Endothelial cell of umbilical vein (primary cell): ENCODE measurements at regions not wholly inside any gene's neighbourhood (a gene's known extent, or its start where the extent isn't known, plus 50 kb on each side); places are given as distances from the start of the nearest gene placed in this dataset.

Experiments
- CTCF ChIP-seq, 2 donors: IDR thresholded peaks; 1 replicate in 1 of 2; 2 replicates in 1 of 2; pipeline ENCODE4 v1.5.1; 2011; ENCODE audit warnings: low read length in 2 of 2, mild to moderate bottlenecking in 2 of 2, moderate library complexity in 2 of 2, control low read depth in 1 of 2, inconsistent platforms in 1 of 2, low read depth in 1 of 2; ENCODE audit not compliant: insufficient read depth in 1 of 2; ENCODE audit errors: extremely low read depth in 1 of 2
- POLR2AphosphoS5 ChIP-seq: IDR thresholded peaks from 2 replicates; pipeline ENCODE4 v1.6.1; 2012; ENCODE audit warnings: low read depth, mild to moderate bottlenecking, control low read depth, low read length, moderate library complexity; ENCODE audit not compliant: insufficient read depth

- TF ChIP-seq CTCF (IDR thresholded peaks at IDR 0.05; ENCODE audit: extremely low read depth in 1 of 2, insufficient read depth in 1 of 2, low read depth in 1 of 2, low read length in 2 of 2) (no peak), POLR2AphosphoS5 (no peak)
Observed at GRCh38 chr10:84755311-84755710, 426.9 kb downstream of the CCSER2 start.
